GM21737 (cell line): ENCODE measurements at regions not wholly inside any gene's neighbourhood (a gene's known extent, or its start where the extent isn't known, plus 50 kb on each side); places are given as distances from the start of the nearest gene placed in this dataset.
"Not testable (repeated sequence)": the region's sequence is repeated elsewhere in the genome, so short reads cannot be mapped to it uniquely, and the experiment has no call there.

Source experiments
- ATAC-seq: cut with Tn5 transposase; IDR thresholded peaks from one replicate; pipeline ENCODE4 v1.9.1; 2021; ENCODE audit warnings: mild to moderate bottlenecking, moderate library complexity; ENCODE audit not compliant: unreplicated experiment

GRCh38 chr9:82431121-82431520 is 442.5 kb downstream of the SPATA31D1 start:
- ATAC-seq, result no peak

DNA sequence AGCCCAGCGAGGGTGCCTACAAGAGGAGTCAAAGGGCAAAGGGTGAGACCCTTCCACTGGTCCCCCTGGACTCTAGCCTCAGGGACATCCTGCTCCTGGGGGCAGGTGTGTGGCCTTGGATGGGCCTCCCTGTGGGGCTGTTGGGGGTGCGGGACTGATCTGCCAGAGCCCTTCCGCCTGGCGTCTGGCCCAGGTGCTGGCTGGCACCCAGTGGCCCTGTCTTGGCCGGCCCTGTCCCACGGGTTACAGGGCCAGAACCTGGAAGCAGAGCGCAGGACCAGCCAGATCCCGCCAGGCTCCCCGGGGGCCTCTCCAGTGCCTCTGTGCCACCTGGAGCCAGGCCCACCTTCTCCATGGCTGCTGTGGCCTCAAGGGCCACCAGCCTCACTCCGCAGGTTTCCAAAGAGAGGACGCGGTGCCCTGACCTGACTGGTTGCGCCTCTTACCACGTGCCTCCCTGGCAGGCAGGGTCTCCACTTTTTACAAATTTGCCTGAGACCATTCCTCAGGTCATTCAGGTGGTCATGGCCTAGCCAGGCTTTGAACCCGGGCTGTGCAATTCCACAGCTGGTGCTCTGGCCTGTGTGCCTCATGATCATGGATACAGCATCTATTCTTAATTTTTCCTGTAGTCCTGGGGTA is 444.8 kb downstream of the SPATA31D1 start:
- ATAC-seq, result not testable (repeated sequence)

- ATAC-seq, result no peak
Observed at GRCh38 chr9:82436475-82436874, 447.9 kb downstream of the SPATA31D1 start.

DNA sequence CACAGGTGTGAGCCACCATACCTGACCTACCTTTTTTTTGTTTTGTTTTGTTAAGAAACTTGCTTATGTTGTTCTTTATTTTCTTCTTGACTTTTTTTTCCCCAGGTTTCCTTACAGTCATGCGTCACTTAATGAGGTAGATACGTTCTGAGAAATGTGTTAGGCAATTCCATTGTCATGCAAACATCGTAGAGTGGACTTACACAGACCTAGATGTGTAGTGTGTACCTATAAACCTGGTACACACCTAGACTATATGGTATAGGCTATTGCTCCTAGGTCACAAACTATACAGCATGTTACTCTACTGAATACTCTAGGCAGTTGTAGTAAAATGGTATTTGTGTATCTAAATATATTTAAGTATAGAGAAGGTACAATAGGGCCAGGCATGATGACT is 448.6 kb downstream of the SPATA31D1 start:
- not testable (repeated sequence) for ATAC-seq

DNA sequence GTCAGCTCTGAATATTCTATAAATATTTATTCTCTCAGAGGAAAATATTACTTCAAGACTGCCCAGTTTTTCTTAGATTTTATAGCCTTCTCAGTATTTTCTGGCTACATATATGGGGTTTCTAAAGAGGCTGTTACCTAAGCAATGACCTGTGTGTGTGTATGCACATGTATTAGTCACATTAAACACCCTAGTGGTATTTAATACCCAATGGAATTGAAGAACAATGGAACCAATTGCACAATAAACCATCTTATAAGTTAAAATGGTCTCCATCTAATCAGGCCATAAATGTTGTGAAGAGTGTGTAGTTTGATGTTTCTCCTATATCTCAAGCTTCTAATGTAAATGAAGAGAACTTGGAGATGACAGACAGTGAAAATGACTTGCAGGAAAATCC is 450.0 kb downstream of the SPATA31D1 start:
- no peak for ATAC-seq

GRCh38 chr9:82443312-82443711 is 454.7 kb downstream of the SPATA31D1 start:
- no peak for ATAC-seq

- ATAC-seq, result no peak
Observed at GRCh38 chr9:82445556-82445955, 457.0 kb downstream of the SPATA31D1 start.

DNA sequence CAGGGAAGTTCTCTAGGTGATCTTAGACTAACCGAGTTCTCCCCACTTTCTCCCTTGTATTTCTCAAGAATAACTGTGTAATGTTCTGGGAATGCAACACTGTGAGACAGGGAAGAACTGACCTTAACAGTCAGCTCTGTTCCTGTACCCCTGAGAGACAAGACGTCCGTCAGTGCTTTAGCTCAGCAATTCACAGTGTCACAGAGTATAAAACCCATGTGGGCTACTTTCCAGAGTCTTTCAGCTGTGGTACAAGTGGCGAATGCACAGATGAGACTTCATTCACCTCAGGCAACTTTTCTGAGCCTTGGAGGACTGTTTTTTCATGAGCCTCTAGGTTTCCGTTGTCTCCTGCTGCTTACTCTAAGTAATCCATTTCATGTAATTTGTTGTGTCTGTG is 458.8 kb downstream of the SPATA31D1 start:
- ATAC-seq, result no peak

GRCh38 chr9:82449986-82450385 is 461.4 kb downstream of the SPATA31D1 start:
- no peak for ATAC-seq

DNA sequence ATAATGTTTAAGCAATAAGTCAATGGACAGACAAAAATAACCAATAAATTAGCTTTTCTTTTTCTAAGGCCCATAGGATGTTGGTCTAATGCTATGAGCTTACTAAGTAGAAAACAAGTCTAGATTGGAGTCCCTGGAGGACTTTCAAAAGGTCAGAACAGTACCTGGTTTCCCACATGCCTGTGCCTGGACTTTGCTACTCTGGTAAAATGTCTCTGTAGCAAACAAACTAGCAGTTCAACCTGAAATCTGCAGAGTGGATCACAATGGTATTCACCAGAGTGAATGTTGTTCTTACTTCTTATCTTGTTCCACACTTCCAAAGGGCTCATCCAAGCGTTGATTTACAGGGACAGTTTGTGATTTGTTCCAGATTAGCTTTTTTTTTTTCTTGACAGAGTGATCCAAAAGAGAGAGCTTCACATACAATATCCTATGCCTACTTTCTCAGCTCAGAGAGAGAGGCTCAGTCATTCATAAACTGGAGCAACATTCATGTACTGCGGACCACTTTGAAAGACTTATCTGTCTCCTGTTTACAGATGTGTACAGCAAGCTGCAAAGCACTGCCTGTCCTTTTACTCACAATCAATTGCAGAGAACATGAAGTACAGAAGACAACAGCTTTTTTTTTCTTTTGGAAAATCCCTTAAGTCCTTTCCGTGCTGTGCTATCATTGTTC is 466.1 kb downstream of the SPATA31D1 start:
- ATAC-seq, result no peak

DNA sequence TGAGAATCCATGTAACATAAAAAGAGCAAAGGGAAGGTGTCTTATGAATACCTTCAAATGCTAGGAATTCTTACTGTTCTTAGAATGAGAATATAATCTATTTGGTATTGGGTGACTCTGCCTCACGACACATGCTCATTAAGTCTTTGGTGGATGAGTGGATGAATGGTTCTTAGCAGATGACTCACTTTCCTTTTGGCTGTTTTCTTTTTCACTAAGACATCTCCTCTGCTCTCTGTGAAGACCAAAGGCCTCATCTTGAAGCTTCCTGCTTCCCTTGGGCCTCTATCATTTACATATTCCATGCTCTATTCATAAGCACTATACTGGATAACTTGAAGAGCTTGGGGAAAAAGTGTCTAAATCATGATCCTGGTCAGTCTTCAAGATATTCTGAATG is 468.1 kb downstream of the SPATA31D1 start:
- ATAC-seq, result no peak

DNA sequence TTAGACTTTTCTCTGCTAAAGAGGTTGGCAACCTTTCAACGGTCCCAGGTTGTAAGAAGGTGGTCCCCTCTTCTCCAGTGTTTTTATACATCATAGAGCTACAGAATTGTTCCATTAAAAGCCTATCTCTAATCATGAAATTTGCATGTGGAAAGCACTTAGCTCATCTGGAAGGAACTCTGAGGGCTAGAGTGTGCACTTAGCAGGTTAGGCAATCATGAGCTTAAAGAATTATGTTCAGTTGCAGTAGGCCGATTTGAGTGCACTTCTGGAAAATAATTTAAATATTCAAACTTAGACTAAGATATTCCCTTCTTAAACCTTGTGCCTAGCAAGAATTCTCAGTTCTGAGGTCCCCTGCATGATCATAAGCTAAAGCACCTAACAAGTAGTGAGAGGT is 468.7 kb downstream of the SPATA31D1 start:
- ATAC-seq, result no peak

- no peak for ATAC-seq
Observed at GRCh38 chr9:82457891-82458290, 469.3 kb downstream of the SPATA31D1 start.

- no peak for ATAC-seq
Observed at GRCh38 chr9:82458296-82458695, 469.7 kb downstream of the SPATA31D1 start.

DNA sequence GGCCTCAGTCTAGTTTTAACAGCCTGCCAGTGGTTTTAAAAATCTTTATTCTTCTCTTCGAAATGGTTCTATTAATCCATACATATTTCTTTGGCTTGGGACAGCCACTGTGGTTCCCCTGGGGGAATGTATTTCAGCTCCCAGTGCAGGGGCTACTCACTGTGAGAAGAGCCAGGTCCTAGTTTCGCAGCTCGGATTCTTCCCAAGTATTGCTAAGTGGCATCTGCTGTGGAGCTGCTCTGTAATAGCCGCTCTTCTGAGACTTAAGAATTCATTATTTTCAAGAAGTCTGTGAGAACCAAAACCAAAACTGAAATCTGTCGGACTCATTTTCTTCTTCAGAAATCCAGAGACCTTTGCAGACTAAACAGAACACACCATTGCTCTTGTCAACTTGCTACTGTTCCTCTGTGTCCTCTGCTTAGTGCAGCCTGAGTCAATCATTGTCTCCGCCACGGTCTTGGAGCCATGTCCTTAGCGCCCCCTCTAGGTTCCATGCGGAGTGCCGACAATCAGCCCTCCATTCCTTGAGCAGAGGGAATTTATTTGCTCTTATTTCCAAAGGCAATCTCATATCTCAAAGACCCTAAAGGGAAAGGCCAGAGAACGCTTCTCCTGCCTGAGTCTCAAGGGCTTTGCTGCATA is 478.2 kb downstream of the SPATA31D1 start:
- no peak for ATAC-seq

- no peak for ATAC-seq
Observed at GRCh38 chr9:82467436-82467835, 478.9 kb downstream of the SPATA31D1 start.

DNA sequence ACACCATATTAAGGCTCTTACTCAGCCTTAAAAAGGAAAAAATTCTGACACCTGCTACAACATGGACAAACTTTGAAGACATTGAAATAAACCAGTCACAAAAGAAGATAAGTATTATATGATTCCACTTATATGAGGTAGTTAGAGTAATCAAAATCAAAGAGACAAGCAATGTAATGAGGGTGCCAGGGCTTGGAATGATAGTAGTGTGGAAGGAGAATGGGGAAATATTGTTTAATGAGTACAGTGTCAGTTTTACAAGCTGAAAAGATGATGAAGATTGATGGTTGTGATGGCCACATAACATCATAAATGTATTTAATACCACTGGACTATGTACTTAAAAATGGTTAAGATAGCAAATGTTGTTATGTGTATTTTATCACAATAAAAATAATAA is 485.7 kb downstream of the SPATA31D1 start:
- ATAC-seq, result no peak

DNA sequence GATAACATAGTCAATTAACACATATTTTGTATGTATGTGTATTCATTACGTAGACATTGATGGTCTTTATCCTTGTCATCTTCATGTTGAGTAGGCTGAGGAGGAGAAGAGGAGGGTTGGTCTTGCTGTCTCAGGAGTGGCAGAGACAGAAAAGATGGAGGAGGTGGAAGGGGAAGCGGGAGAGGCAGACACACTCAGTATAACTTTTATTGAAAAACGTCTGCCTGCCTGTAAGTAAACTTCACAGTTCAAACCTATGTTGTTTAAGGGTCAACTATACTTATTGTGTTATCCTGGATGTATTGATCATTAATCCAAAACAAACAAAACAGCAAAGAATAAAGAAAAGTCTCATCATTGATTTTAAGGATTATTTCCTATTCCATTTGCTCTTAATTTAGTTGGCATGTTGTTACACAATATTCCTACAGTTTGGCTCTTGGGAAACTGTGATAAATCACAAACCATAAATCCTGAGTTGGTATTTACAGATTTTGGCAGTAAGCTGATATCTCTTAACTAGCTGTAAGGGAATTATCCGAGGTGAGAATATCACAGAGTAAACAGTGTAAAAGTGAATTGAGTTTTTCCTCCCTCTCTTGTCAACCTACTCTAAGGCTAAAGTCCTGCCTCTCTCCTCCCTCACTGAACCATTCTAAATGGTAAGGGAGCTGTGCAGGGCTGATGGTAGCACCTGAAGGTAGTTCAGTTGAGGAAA is 487.2 kb downstream of the SPATA31D1 start:
- ATAC-seq, result no peak

DNA sequence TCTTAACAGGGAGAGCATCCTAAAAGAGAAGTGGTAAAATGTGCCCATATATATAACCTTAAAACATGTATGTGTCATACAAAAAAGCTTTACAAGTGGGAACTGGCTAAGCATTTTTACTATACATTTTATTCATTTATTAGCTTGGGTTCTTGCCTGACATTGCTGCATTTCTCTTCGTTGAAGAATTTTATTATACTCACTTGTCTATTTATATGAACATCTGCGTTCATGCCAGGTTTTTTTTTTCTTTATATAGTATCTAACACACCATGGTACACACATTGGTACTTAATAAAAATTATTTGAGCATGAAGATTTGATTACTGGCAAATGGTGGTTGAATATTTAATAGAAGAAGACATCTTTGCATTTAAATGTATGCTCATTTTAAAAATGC is 492.3 kb downstream of the SPATA31D1 start:
- ATAC-seq, result no peak

DNA sequence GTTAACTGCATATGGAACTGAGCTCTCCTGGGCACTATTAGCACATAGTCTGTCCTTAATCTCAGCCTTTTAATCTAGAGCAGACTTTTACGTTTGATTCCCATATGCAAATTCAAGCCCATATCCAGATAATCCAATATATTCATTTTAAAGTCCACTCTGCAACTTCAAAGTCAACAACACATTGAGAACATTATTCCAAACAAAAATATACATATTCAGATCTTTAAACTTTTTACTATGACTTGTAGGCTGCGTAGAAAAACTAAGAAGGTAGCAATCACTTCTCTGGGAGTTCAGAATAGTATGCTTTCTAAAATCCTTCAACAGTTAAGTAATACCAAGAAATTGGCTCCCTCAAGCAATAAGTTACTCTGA is 499.4 kb downstream of the SPATA31D1 start:
- no peak for ATAC-seq

- ATAC-seq, result no peak
Observed at GRCh38 chr9:82488313-82489200, 500.0 kb downstream of the SPATA31D1 start.
